ENCODE measurements at regions not wholly inside any gene's neighbourhood (a gene's known extent, or its start where the extent isn't known, plus 50 kb on each side); places are given as distances from the start of the nearest gene placed in this dataset.

DNA sequence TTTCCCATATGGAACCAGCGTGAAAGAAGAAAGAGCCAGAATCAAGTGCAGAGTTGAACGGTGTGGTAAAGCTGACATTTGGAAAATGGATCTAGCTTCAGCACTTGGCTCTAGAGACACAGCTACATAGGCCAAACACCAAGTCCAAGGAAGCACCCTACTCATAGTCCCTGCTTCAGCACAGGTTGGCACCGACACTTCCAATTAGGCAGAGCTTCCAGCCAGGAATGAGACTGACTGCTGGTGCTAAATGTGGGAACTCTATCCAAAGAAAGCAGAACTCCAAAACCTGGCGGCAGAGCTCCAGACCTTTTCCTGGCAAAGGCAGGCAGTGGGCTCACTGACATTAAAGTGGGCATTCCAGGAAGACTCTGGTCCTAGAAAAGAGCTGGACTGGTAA is 125.4 kb upstream of the CTNNA2 start:
- H3K36me3 Mint-ChIP-seq: no peaks in the 10 kb centered on the region
- DNase-seq (ENCODE audit: low spot score in 2 of 2) (no peak), ATAC-seq (ENCODE audit: low read depth) (no peak)
- peaks cover 5% of the 10 kb centered on the region for H3K9me3 Mint-ChIP-seq
- H3K27ac Mint-ChIP-seq: no peak overlapping the region
- no peaks in the 10 kb centered on the region for H3K27me3 Mint-ChIP-seq
- no peak overlapping the region for H3K4me3 Mint-ChIP-seq
- no peaks in the 10 kb centered on the region for H3K4me1 Mint-ChIP-seq

GRCh38 chr2:79383681-79384080 is 129.2 kb upstream of the CTNNA2 start:
- DNase-seq (ENCODE audit: low spot score in 2 of 2) (no peak), ATAC-seq (ENCODE audit: low read depth) (no peak)
- no peaks in the 10 kb centered on the region for H3K36me3 Mint-ChIP-seq
- H3K9me3 Mint-ChIP-seq: peaks cover 6% of the 10 kb centered on the region
- no peak overlapping the region for H3K27ac Mint-ChIP-seq
- no peaks in the 10 kb centered on the region for H3K4me1 Mint-ChIP-seq
- no peaks in the 10 kb centered on the region for H3K27me3 Mint-ChIP-seq
- no peak overlapping the region for H3K4me3 Mint-ChIP-seq

GRCh38 chr2:79375817-79376216 is 137.0 kb upstream of the CTNNA2 start:
- DNase-seq (ENCODE audit: low spot score in 2 of 2) (no peak), ATAC-seq (ENCODE audit: low read depth) (no peak)
- Mint-ChIP-seq H3K9me3 (peaks cover 9% of the 10 kb centered on the region), H3K4me1 (no peaks in the 10 kb centered on the region), H3K4me3 (no peak overlapping the region), H3K27ac (no peak overlapping the region), H3K36me3 (no peaks in the 10 kb centered on the region), H3K27me3 (no peaks in the 10 kb centered on the region)

DNA sequence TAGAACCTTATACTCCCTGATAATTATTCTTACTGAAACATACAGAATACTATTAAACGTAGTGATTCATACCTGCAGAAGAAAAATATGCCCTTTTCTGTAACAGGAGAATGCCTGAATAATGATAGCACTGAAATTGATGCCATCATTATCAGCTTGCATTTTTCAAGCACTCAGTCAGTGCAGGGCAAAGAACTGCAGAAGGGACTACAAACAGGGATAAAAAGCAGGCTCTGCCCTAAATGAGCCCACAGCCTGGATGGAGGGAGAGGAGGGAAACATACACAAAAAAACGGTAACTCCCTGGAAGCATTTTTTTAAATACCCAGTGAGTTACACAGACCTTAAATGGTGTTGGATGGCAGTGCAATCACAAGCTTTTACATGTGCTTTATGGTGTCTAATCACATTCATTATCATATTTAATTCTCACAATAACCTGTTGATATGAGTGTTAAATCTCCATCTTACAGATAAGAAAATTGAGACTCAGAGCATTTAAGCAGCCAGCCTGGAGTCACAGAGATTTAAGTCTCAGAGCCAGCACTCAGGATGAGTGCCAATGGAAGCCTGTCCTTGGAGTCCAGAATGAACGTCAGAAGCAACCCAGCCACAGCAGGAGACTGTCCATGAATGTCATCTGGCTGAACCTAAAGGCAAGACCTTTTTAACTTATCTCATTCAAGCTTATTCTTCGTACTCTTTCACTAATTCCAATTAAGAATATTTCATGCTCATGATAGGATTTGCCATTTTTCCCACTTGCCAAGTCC is 139.3 kb upstream of the CTNNA2 start:
- no peak for DNase-seq (ENCODE audit: low spot score in 2 of 2)
- ATAC-seq (ENCODE audit: low read depth): no peak
- H3K27ac Mint-ChIP-seq: no peak overlapping the region
- H3K27me3 Mint-ChIP-seq: no peaks in the 10 kb centered on the region
- H3K36me3 Mint-ChIP-seq: no peaks in the 10 kb centered on the region
- no peaks in the 10 kb centered on the region for H3K4me1 Mint-ChIP-seq
- no peak overlapping the region for H3K4me3 Mint-ChIP-seq
- H3K9me3 Mint-ChIP-seq: peaks cover 9% of the 10 kb centered on the region

DNA sequence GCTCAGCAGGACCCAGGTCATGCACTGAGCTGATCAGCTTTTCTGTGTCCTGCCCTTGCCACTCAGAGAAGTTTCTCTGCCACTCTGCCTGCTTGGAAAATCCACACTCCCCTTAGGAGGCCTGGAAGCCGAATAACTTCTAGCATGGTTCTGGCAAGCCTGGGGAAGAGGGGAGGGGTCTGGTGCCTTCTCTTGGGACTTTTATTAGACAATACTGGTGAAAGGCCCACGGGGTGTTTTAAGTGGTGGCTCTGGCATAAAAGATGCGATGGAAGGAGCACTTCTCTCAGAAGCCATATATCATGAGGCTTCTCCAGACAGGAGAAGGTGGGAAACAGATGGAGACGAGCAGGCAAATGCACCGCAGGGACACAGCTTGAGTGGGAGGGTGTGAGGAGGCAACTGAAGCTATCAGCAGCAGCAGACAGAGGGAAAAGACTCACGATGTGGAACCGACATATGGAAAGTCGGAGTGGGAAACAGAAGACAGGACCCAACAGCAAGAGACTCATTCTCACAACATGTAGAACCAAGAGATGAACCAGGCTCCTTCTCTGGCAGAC is 141.8 kb upstream of the CTNNA2 start:
- no peak overlapping the region for H3K4me3 Mint-ChIP-seq
- no peak for DNase-seq (ENCODE audit: low spot score in 2 of 2)
- no peaks in the 10 kb centered on the region for H3K27me3 Mint-ChIP-seq
- no peak overlapping the region for H3K27ac Mint-ChIP-seq
- peaks cover 10% of the 10 kb centered on the region for H3K9me3 Mint-ChIP-seq
- H3K4me1 Mint-ChIP-seq: no peaks in the 10 kb centered on the region
- no peak for ATAC-seq (ENCODE audit: low read depth)
- no peaks in the 10 kb centered on the region for H3K36me3 Mint-ChIP-seq

GRCh38 chr2:79369127-79369526 is 143.7 kb upstream of the CTNNA2 start:
- ATAC-seq (ENCODE audit: low read depth) (no peak), DNase-seq (ENCODE audit: low spot score in 2 of 2) (no peak)
- no peak overlapping the region for H3K27ac Mint-ChIP-seq
- no peaks in the 10 kb centered on the region for H3K27me3 Mint-ChIP-seq
- H3K4me3 Mint-ChIP-seq: no peak overlapping the region
- no peaks in the 10 kb centered on the region for H3K36me3 Mint-ChIP-seq
- H3K9me3 Mint-ChIP-seq: peaks cover 7% of the 10 kb centered on the region
- H3K4me1 Mint-ChIP-seq: no peaks in the 10 kb centered on the region

DNA sequence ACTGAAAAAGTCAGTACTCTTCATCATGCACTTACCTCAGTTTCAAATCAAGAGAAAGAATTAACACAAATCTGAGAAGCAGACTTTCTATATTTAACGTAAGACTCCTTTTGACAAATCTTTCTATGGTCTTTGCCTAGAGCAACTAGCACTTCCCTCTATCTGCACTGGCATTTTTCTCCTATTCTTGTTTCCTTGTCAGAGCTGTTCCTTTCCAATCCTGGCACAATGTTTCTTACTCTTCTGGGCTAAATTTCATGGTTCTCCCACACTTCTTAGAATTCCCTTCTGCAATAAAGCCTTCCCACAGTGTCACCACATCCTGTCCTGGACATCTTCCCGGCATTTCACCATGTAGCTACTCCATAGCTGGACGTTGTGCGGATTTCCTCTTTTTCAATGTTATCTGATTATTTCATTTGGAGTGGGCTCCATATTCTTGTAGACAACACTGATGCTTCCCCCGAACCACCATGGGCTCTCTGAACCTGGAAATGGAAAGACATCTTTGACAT is 144.7 kb upstream of the CTNNA2 start:
- no peak overlapping the region for H3K4me3 Mint-ChIP-seq
- DNase-seq (ENCODE audit: low spot score in 2 of 2) (no peak), ATAC-seq (ENCODE audit: low read depth) (no peak)
- no peaks in the 10 kb centered on the region for H3K27me3 Mint-ChIP-seq
- no peak overlapping the region for H3K27ac Mint-ChIP-seq
- peaks cover 7% of the 10 kb centered on the region for H3K9me3 Mint-ChIP-seq
- no peaks in the 10 kb centered on the region for H3K4me1 Mint-ChIP-seq
- no peaks in the 10 kb centered on the region for H3K36me3 Mint-ChIP-seq

DNA sequence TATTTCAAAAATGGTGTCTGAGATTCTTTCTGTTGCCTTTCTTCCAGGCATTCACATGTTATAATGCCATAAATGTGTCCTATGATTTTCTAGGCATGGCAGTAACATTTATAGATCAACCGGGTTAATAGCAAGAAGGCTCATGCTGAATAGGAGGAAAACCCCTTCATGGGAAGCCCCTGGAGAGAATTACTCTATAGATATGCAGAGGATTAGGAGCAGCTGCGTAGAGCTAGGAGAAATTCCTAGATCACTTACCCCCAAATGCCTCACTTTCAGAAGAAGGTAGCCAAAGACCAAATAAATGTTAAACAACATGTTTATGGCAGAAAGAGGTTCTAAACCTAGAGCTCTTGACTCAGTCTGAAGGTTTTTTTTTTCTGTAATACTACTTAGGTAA is 153.4 kb upstream of the CTNNA2 start:
- no peaks in the 10 kb centered on the region for H3K36me3 Mint-ChIP-seq
- DNase-seq (ENCODE audit: low spot score in 2 of 2) (no peak), ATAC-seq (ENCODE audit: low read depth) (no peak)
- no peak overlapping the region for H3K4me3 Mint-ChIP-seq
- peaks cover 5% of the 10 kb centered on the region for H3K9me3 Mint-ChIP-seq
- H3K4me1 Mint-ChIP-seq: no peaks in the 10 kb centered on the region
- no peak overlapping the region for H3K27ac Mint-ChIP-seq
- no peaks in the 10 kb centered on the region for H3K27me3 Mint-ChIP-seq

- H3K27me3 Mint-ChIP-seq: no peaks in the 10 kb centered on the region
- H3K36me3 Mint-ChIP-seq: no peaks in the 10 kb centered on the region
- H3K27ac Mint-ChIP-seq: no peak overlapping the region
- no peaks in the 10 kb centered on the region for H3K4me1 Mint-ChIP-seq
- no peak overlapping the region for H3K4me3 Mint-ChIP-seq
- no peak for DNase-seq (ENCODE audit: low spot score in 2 of 2)
- ATAC-seq (ENCODE audit: low read depth): no peak
- H3K9me3 Mint-ChIP-seq: peaks cover 12% of the 10 kb centered on the region
Measured at GRCh38 chr2:79355569-79355968, 157.3 kb upstream of the CTNNA2 start.

DNA sequence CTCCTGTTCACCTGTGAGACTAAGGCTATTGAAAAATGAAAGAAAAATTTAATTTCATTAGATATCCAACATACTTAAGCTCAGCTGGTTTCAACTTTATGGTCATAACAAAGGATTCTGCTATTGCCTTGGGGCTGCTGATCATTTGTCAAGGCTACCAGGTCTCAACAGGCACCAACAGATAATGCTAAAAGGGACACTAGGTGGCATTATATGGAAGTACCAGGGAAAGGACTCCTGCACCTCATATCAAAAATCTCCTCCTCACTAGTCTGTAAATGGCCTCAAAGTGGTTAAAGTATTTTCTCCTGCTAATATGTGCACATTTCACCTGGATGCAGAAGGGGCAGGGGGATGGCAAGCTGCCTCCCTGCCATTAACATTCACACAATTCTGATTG is 167.9 kb upstream of the REG3A start:
- Mint-ChIP-seq H3K36me3 (no peaks in the 10 kb centered on the region), H3K27ac (no peak overlapping the region), H3K4me3 (no peak overlapping the region), H3K4me1 (no peaks in the 10 kb centered on the region), H3K27me3 (no peaks in the 10 kb centered on the region), H3K9me3 (peaks cover 7% of the 10 kb centered on the region)
- ATAC-seq (ENCODE audit: low read depth) (no peak), DNase-seq (ENCODE audit: low spot score in 2 of 2) (no peak)

GRCh38 chr2:79320871-79321270 is 161.3 kb upstream of the REG3A start:
- Mint-ChIP-seq H3K9me3 (peaks cover 2% of the 10 kb centered on the region), H3K27ac (no peak overlapping the region), H3K4me3 (no peak overlapping the region), H3K27me3 (no peaks in the 10 kb centered on the region), H3K4me1 (no peaks in the 10 kb centered on the region), H3K36me3 (no peaks in the 10 kb centered on the region)
- ATAC-seq (ENCODE audit: low read depth) (no peak), DNase-seq (ENCODE audit: low spot score in 2 of 2) (no peak)

GRCh38 chr2:79294994-79295393 is 135.4 kb upstream of the REG3A start:
- Mint-ChIP-seq H3K36me3 (no peaks in the 10 kb centered on the region), H3K9me3 (peaks cover 12% of the 10 kb centered on the region), H3K27ac (no peak overlapping the region), H3K4me1 (no peaks in the 10 kb centered on the region), H3K27me3 (no peaks in the 10 kb centered on the region), H3K4me3 (no peak overlapping the region)
- DNase-seq (ENCODE audit: low spot score in 2 of 2) (no peak), ATAC-seq (ENCODE audit: low read depth) (no peak)

DNA sequence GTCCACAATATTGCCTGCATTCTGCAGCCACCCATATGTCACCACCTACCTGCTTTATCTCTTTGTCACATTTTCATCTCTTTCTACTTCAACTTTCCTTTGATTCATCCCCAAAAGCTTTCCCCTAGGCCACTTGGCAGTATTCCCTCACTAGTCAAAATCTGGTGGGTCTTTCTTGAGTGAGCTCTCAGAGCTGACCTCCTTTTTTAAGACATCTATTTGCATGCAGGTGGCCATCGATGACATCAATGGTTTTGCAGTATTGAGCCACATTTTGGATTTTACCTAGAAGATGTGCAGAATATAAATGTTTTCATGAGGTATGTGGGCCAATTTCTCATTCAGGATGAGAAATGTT is 133.4 kb upstream of the REG3A start:
- Mint-ChIP-seq H3K27ac (no peak overlapping the region), H3K4me1 (no peaks in the 10 kb centered on the region), H3K9me3 (peaks cover 15% of the 10 kb centered on the region), H3K27me3 (no peaks in the 10 kb centered on the region), H3K4me3 (no peak overlapping the region), H3K36me3 (no peaks in the 10 kb centered on the region)
- ATAC-seq (ENCODE audit: low read depth) (no peak), DNase-seq (ENCODE audit: low spot score in 2 of 2) (no peak)

- peaks cover 11% of the 10 kb centered on the region for H3K9me3 Mint-ChIP-seq
- DNase-seq (ENCODE audit: low spot score in 2 of 2): no peak
- H3K4me1 Mint-ChIP-seq: no peaks in the 10 kb centered on the region
- no peaks in the 10 kb centered on the region for H3K36me3 Mint-ChIP-seq
- no peaks in the 10 kb centered on the region for H3K27me3 Mint-ChIP-seq
- no peak overlapping the region for H3K4me3 Mint-ChIP-seq
- no peak overlapping the region for H3K27ac Mint-ChIP-seq
- ATAC-seq (ENCODE audit: low read depth): no peak
Measured at GRCh38 chr2:79292239-79292957, 132.8 kb upstream of the REG3A start.
